AG04449 (cell line): ENCODE measurements at regions not wholly inside any gene's neighbourhood (a gene's known extent, or its start where the extent isn't known, plus 50 kb on each side); places are given as distances from the start of the nearest gene placed in this dataset.

Experiments
- CTCF ChIA-PET: fragments of 350-600 bp; formaldehyde crosslinking; extraction: SDS; loops from one replicate; lab custom pipeline; 2021; ENCODE audit warnings: antibody characterized with exemption; lab: Yijun Ruan, JAX
- POLR2A ChIA-PET: fragments of 400-600, 350-600 bp; formaldehyde crosslinking; extraction: SDS; loops from one replicate; lab custom pipeline; 2020; ENCODE audit warnings: antibody characterized with exemption, inconsistent platforms; lab: Yijun Ruan, JAX
- DNase-seq: peaks from one replicate; pipeline ENCODE4 v3.0.0-alpha.2; 2010; ENCODE audit warnings: low read depth, low spot score
- H3K4me3 ChIP-seq: 2 replicates; pipeline ENCODE4 v1.5.1; 2011; ENCODE audit warnings: low read depth, mild to moderate bottlenecking, control low read depth, low read length
- CTCF ChIP-seq: IDR thresholded peaks from one replicate; pipeline ENCODE4 v1.5.1; 2011; ENCODE audit warnings: mild to moderate bottlenecking, moderate library complexity, low read length, control low read depth, inconsistent platforms; ENCODE audit not compliant: insufficient read depth; ENCODE audit errors: missing control alignments

GRCh38 chr2:215750763-215751162, 262.6 kb downstream of the MREG start:
- DNase-seq, result no peak
- no peak overlapping the region for H3K4me3 ChIP-seq
- ChIA-PET POLR2A (interaction anchor here (0.6 to 1.1 kb wide), 2 partner anchors 22 to 153 kb away, joined by 3 to 9 read pairs; no protein-coding TSS in a partner anchor), CTCF (interaction anchor here (1.4 to 1.6 kb wide), 3 partner anchors 17 to 169 kb away, joined by 3 read pairs; no protein-coding TSS in a partner anchor)
- TF ChIP-seq CTCF, result no peak

- no peak for DNase-seq
- ChIA-PET CTCF (interaction anchor here (1.2 to 1.7 kb wide), 5 partner anchors 9 to 295 kb away, joined by 3 read pairs; no protein-coding TSS in a partner anchor), POLR2A (interaction anchor here (0.6 to 0.8 kb wide), 2 partner anchors 49 to 319 kb away, joined by 3 read pairs; no protein-coding TSS in a partner anchor)
- no peak for TF ChIP-seq CTCF
- H3K4me3 ChIP-seq, result no peak overlapping the region
Observed at GRCh38 chr2:215749092-215749957, 264.0 kb downstream of the MREG start.

GRCh38 chr2:215748446-215748845, 264.9 kb downstream of the MREG start:
- no peak overlapping the region for H3K4me3 ChIP-seq
- no peak for TF ChIP-seq CTCF
- ChIA-PET CTCF (interaction anchor here (1.2 kb wide), 1 partner anchor 17 kb away, joined by 3 read pairs; no protein-coding TSS in a partner anchor), POLR2A (no interaction called here)
- no peak for DNase-seq

- TF ChIP-seq CTCF, result no peak
- ChIA-PET POLR2A (no interaction called here), CTCF (interaction anchor here (1.1 kb wide), 1 partner anchor 13 kb away, joined by 3 read pairs; no protein-coding TSS in a partner anchor)
- DNase-seq, result no peak
- H3K4me3 ChIP-seq, result no peak overlapping the region
Observed at GRCh38 chr2:215746887-215747615, 266.3 kb downstream of the MREG start.

GRCh38 chr2:215746226-215746886, 267.0 kb downstream of the MREG start:
- ChIA-PET CTCF (interaction anchor here (1.0 to 1.1 kb wide), 2 partner anchors 9 to 13 kb away, joined by 3 read pairs; no protein-coding TSS in a partner anchor), POLR2A (interaction anchor here (0.7 kb wide), 1 partner anchor 88 kb away, joined by 4 read pairs; no protein-coding TSS in a partner anchor)

More at GRCh38 chr2:215746226-215746886, 267.0 kb downstream of the MREG start:
- no peak for DNase-seq
- TF ChIP-seq CTCF, result no peak
- H3K4me3 ChIP-seq, result no peak overlapping the region
